H9 (cell line): ENCODE measurements at regions not wholly inside any gene's neighbourhood (a gene's known extent, or its start where the extent isn't known, plus 50 kb on each side); places are given as distances from the start of the nearest gene placed in this dataset.

Experiments used
- DNase-seq: peaks from one replicate; pipeline ENCODE4 v3.0.0-alpha.2; 2017
- H2AFZ ChIP-seq: one replicate; pipeline ENCODE4 v1.6.1; 2013; ENCODE audit warnings: mild to moderate bottlenecking, low read length, control low read depth, moderate library complexity
- H2AK5ac ChIP-seq: 2 replicates; pipeline ENCODE4 v1.6.1; 2013; ENCODE audit warnings: low read length, control low read depth, mixed read lengths; ENCODE audit not compliant: insufficient read length
- H2BK120ac ChIP-seq: one replicate; pipeline ENCODE4 v1.6.1; 2013; ENCODE audit warnings: low read depth, mild to moderate bottlenecking, low read length, control low read depth, inconsistent platforms; ENCODE audit not compliant: poor library complexity, severe bottlenecking
- H2BK12ac ChIP-seq: 2 replicates; pipeline ENCODE4 v1.6.1; 2013; ENCODE audit warnings: low read length, control low read depth, mixed read lengths, low read depth; ENCODE audit not compliant: insufficient read length
- H2BK15ac ChIP-seq: 2 replicates; pipeline ENCODE4 v1.6.1; 2013; ENCODE audit warnings: low read depth, low read length, control low read depth
- H2BK20ac ChIP-seq: one replicate; pipeline ENCODE4 v1.6.1; 2013; ENCODE audit warnings: low read depth, mild to moderate bottlenecking, low read length, control low read depth, inconsistent platforms; ENCODE audit not compliant: poor library complexity, severe bottlenecking
- H2BK5ac ChIP-seq: 2 replicates; pipeline ENCODE4 v1.6.1; 2013; ENCODE audit warnings: low read length, control low read depth, mixed read lengths; ENCODE audit not compliant: insufficient read length
- H3K14ac ChIP-seq: 2 replicates; pipeline ENCODE4 v1.6.1; 2013; ENCODE audit warnings: low read length, control low read depth; ENCODE audit not compliant: insufficient read depth
- H3K18ac ChIP-seq: 2 replicates; pipeline ENCODE4 v1.6.1; 2013; ENCODE audit warnings: low read depth, mild to moderate bottlenecking, mixed read lengths, low read length, control low read depth; ENCODE audit not compliant: insufficient read length
- H3K23ac ChIP-seq: 2 replicates; pipeline ENCODE4 v1.6.1; 2013; ENCODE audit warnings: low read length, control low read depth, mixed read lengths, low read depth; ENCODE audit not compliant: insufficient read length
- H3K23me2 ChIP-seq: 2 replicates; pipeline ENCODE4 v1.6.1; 2013; ENCODE audit warnings: low read depth, mild to moderate bottlenecking, mixed read lengths, low read length, control low read depth; ENCODE audit not compliant: insufficient read length, poor library complexity, severe bottlenecking
- H3K27ac ChIP-seq: 2 replicates; pipeline ENCODE4 v1.5.1; 2013; ENCODE audit warnings: low read length, control low read depth, mixed read lengths, low read depth; ENCODE audit not compliant: insufficient read length
- H3K27me3 ChIP-seq: 2 replicates; pipeline ENCODE4 v1.6.1; 2013; ENCODE audit warnings: low read length, control low read depth, inconsistent platforms; ENCODE audit not compliant: insufficient read depth
- H3K4ac ChIP-seq: 2 replicates; pipeline ENCODE4 v1.6.1; 2013; ENCODE audit warnings: low read depth, mild to moderate bottlenecking, control low read depth, inconsistent platforms, low read length, moderate library complexity
- H3K4me1 ChIP-seq: 2 replicates; pipeline ENCODE4 v1.6.1; 2013; ENCODE audit warnings: low read length, control low read depth, inconsistent platforms; ENCODE audit not compliant: insufficient read depth
- H3K4me2 ChIP-seq: 2 replicates; pipeline ENCODE4 v1.6.1; 2013; ENCODE audit warnings: low read length, control low read depth, mixed read lengths; ENCODE audit not compliant: insufficient read length, insufficient read depth
- H3K56ac ChIP-seq: 2 replicates; pipeline ENCODE4 v1.6.1; 2013; ENCODE audit warnings: low read depth, mild to moderate bottlenecking, mixed read lengths, low read length, control low read depth; ENCODE audit not compliant: insufficient read length
- H3K79me1 ChIP-seq: 2 replicates; pipeline ENCODE4 v1.6.1; 2013; ENCODE audit warnings: low read depth, mild to moderate bottlenecking, moderate library complexity, low read length, control low read depth, inconsistent platforms; ENCODE audit not compliant: insufficient read depth, poor library complexity, severe bottlenecking
- H3K79me2 ChIP-seq: 2 replicates; pipeline ENCODE4 v1.6.1; 2013; ENCODE audit warnings: low read length, control low read depth, inconsistent platforms; ENCODE audit not compliant: insufficient read depth
- H3K9ac ChIP-seq: 2 replicates; pipeline ENCODE4 v1.6.1; 2013; ENCODE audit warnings: low read length, control low read depth, mixed read lengths; ENCODE audit not compliant: insufficient read length; ENCODE audit errors: extremely low read depth
- H3K9me3 ChIP-seq: one replicate; pipeline ENCODE4 v1.6.1; 2013; ENCODE audit warnings: low read depth, low read length, inconsistent platforms; ENCODE audit not compliant: control insufficient read depth
- H3T11ph ChIP-seq: one replicate; pipeline ENCODE4 v1.6.1; 2013; ENCODE audit warnings: mild to moderate bottlenecking, low read length, control low read depth, inconsistent platforms
- H4K20me1 ChIP-seq: one replicate; pipeline ENCODE4 v1.6.1; 2013; ENCODE audit not compliant: control insufficient read depth, insufficient read length, insufficient read depth
- H4K5ac ChIP-seq: 2 replicates; pipeline ENCODE4 v1.6.1; 2013; ENCODE audit warnings: low read depth, mild to moderate bottlenecking, mixed read lengths, low read length, control low read depth; ENCODE audit not compliant: insufficient read length
- H4K8ac ChIP-seq: replicated peaks from 2 replicates; pipeline ENCODE4 v1.6.1; 2013; ENCODE audit warnings: low read length, control low read depth, mixed read lengths, low read depth; ENCODE audit not compliant: insufficient read length
- H4K91ac ChIP-seq: 2 replicates; pipeline ENCODE4 v1.6.1; 2013; ENCODE audit warnings: low read depth, mild to moderate bottlenecking, moderate library complexity, mixed read lengths, low read length, control low read depth; ENCODE audit not compliant: insufficient read length
- H3K27ac Mint-ChIP-seq, 3 experiments: 2 replicates in 2 of 3; 3 replicates in 1 of 3; pipeline ENCODE4 v1.8.0; 2020 to 2021; ENCODE audit warnings: mixed read lengths in 3 of 3, mild to moderate bottlenecking in 1 of 3, moderate library complexity in 1 of 3
- H3K27me3 Mint-ChIP-seq: 2 replicates; pipeline ENCODE4 v1.8.0; 2021; ENCODE audit warnings: low read depth, mild to moderate bottlenecking, moderate library complexity, mixed read lengths
- H3K36me3 Mint-ChIP-seq, 3 experiments: 2 replicates in 2 of 3; 3 replicates in 1 of 3; pipeline ENCODE4 v1.8.0; 2020 to 2021; ENCODE audit warnings: low read depth in 3 of 3, mixed read lengths in 3 of 3; ENCODE audit not compliant: insufficient read depth in 1 of 3
- H3K4me1 Mint-ChIP-seq, 2 experiments: 2 replicates each; pipeline ENCODE4 v1.8.0; 2020; ENCODE audit warnings: mixed read lengths in 2 of 2
- H3K4me3 Mint-ChIP-seq, 2 experiments: 2 replicates in 1 of 2; 3 replicates in 1 of 2; pipeline ENCODE4 v1.8.0; 2020 to 2021; ENCODE audit warnings: mild to moderate bottlenecking in 2 of 2, mixed read lengths in 2 of 2, moderate library complexity in 1 of 2
- H3K9me3 Mint-ChIP-seq, 2 experiments: 2 replicates in 1 of 2; 3 replicates in 1 of 2; pipeline ENCODE4 v1.8.0; 2020; ENCODE audit warnings: mild to moderate bottlenecking in 2 of 2, mixed read lengths in 2 of 2, moderate library complexity in 1 of 2
- WGBS: extraction: QIAGEN DNeasy Blood & Tissue Kit; methylation state at CpG from one replicate; pipeline ENCODE4 v1.1.7; 2013; ENCODE audit warnings: missing lambda C conversion rate, low lambda C conversion rate, mixed read lengths; ENCODE audit not compliant: insufficient read length; ENCODE audit errors: extremely low coverage; 5-methylcytosine and 5-hydroxymethylcytosine counted together
- TF ChIP-seq, protein P1 (sequence below): fragments of 200-600 bp; sonication (generic); conservative IDR thresholded peaks from 3 replicates; pipeline ENCODE4 v1.8.0; 2021; ENCODE audit warnings: antibody characterized with exemption, mild to moderate bottlenecking

DNA sequence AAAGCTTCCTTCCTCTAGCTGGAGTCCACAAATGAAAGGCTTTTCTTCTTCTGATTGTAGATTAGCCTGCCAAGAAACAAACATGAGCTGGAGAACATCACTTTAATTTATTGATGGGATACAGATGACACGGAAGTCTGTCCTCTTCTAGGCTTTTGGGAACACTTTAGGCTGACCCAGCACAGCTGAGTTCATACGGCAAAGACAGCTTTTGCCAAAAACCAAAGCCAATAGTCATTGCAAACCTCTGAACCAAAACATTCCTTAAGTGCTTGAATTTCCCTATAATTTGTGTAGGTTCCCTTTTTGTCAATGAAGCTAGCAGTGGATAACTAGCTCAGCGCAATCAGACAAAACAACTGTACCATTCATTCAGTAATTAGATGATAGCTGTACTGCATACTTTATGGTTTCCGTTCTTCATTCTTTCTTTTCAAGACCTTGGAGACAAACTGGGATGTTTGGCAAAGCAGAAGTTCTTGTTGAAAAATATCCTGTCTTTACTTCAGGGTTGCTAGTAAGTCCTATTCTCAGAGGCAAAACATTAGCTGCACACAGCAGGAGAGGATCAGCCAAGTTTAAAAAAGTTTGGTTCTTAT is 95.7 kb upstream of the SPRY2 start:
- Mint-ChIP-seq H3K27me3 (no peaks in the 10 kb centered on the region), H3K27ac (no peak overlapping the region), H3K4me1 (peaks cover 4 to 12% of the 10 kb centered on the region in 2 experiments; a peak in 3 of 4 replicates), H3K9me3 (no peaks in the 10 kb centered on the region), H3K36me3 (no peaks in the 10 kb centered on the region; a peak in 1 of 7 replicates), H3K4me3 (no peak overlapping the region)
- Histone ChIP-seq H2BK15ac (no peak overlapping the region), H4K8ac (no peak overlapping the region), H2BK20ac (no peak overlapping the region), H3K27ac (no peak overlapping the region), H3K18ac (no peak overlapping the region), H3K79me2 (no peaks in the 10 kb centered on the region), H2AK5ac (no peak overlapping the region), H3K79me1 (no peaks in the 10 kb centered on the region), H3K9ac (no peak overlapping the region), H3K56ac (no peak overlapping the region), H2AFZ (no peak overlapping the region), H4K20me1 (no peaks in the 10 kb centered on the region), H4K5ac (no peak overlapping the region), H3K27me3 (no peaks in the 10 kb centered on the region), H3K9me3 (no peaks in the 10 kb centered on the region), H3K14ac (no peak overlapping the region), H3K23me2 (no peaks in the 10 kb centered on the region), H3K4ac (no peak overlapping the region), H2BK120ac (no peak overlapping the region), H2BK12ac (no peak overlapping the region), H3K4me1 (no peaks in the 10 kb centered on the region), H3T11ph (no peak overlapping the region), H4K91ac (no peak overlapping the region), H3K4me2 (no peak overlapping the region), H2BK5ac (no peak overlapping the region), H3K23ac (no peak overlapping the region)
- no peak for DNase-seq
- TF ChIP-seq, protein P1, sequence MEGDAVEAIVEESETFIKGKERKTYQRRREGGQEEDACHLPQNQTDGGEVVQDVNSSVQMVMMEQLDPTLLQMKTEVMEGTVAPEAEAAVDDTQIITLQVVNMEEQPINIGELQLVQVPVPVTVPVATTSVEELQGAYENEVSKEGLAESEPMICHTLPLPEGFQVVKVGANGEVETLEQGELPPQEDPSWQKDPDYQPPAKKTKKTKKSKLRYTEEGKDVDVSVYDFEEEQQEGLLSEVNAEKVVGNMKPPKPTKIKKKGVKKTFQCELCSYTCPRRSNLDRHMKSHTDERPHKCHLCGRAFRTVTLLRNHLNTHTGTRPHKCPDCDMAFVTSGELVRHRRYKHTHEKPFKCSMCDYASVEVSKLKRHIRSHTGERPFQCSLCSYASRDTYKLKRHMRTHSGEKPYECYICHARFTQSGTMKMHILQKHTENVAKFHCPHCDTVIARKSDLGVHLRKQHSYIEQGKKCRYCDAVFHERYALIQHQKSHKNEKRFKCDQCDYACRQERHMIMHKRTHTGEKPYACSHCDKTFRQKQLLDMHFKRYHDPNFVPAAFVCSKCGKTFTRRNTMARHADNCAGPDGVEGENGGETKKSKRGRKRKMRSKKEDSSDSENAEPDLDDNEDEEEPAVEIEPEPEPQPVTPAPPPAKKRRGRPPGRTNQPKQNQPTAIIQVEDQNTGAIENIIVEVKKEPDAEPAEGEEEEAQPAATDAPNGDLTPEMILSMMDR, result no peak
- WGBS, result no CpG with 5 or more reads among the region's 4 CpGs
